Astrocyte of the spinal cord (primary cell): ENCODE measurements at regions not wholly inside any gene's neighbourhood (a gene's known extent, or its start where the extent isn't known, plus 50 kb on each side); places are given as distances from the start of the nearest gene placed in this dataset.

Experiments
- DNase-seq: peaks from one replicate; pipeline ENCODE4 v3.0.0; 2011; ENCODE audit warnings: low read depth, low spot score
- H3K4me3 ChIP-seq: 2 replicates; pipeline ENCODE4 v1.5.1; 2011; ENCODE audit warnings: low read depth, mild to moderate bottlenecking, low read length, moderate library complexity
- in situ Hi-C: cut with HindIII; loops from 2 replicates; pipeline ENCODE4 v1.10.0; 2017; ENCODE audit warnings: low sequenced_read_pairs
- TF ChIP-seq, protein P1 (sequence below): IDR thresholded peaks from 2 replicates; pipeline ENCODE4 v1.5.1; 2012; ENCODE audit warnings: low read depth, mild to moderate bottlenecking, low read length, inconsistent platforms

DNA sequence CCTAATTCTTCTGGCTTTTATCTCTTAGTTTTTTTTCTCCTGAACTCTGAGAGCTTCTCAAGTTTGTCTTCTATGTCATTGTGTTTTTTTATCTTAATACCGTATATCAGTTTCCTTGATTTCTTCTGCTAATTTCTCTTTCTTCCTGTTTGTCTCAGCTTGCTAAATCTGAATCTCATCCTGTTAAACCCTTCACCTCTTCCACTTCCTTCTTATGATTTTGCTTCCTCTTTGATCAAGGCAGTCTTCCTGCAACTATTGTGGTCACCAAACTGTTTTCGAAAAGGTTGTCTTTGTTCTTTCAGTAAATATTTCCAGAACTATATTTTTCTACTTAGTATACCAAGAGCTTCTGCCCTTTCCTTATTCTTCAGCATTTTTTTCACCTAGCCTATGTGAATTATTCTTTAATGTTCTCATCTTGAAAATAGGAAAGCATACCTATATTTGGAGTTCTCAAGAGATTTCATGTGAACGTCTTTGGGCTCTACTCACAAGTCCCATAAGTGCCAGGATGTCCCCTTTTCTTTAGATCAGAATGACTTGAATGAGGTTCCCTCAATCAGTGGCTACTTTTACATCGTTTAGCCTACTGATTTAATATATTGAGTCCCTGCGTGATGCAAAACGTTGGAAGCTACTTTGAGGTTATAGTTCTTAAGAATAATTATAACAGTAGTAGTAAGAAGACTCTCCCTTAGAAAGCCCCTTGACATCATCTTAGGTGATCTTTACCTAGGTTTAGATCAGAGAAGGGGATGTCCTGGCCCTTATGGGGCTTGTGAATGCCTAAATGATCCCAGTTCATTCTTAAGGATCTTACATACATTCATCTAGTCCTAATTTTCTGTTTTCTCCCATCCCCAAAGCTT, 415.4 kb upstream of the AUTS2 start:
- H3K4me3 ChIP-seq, result no peak overlapping the region
- in situ Hi-C loops, result no loop called here
- TF ChIP-seq, protein P1, sequence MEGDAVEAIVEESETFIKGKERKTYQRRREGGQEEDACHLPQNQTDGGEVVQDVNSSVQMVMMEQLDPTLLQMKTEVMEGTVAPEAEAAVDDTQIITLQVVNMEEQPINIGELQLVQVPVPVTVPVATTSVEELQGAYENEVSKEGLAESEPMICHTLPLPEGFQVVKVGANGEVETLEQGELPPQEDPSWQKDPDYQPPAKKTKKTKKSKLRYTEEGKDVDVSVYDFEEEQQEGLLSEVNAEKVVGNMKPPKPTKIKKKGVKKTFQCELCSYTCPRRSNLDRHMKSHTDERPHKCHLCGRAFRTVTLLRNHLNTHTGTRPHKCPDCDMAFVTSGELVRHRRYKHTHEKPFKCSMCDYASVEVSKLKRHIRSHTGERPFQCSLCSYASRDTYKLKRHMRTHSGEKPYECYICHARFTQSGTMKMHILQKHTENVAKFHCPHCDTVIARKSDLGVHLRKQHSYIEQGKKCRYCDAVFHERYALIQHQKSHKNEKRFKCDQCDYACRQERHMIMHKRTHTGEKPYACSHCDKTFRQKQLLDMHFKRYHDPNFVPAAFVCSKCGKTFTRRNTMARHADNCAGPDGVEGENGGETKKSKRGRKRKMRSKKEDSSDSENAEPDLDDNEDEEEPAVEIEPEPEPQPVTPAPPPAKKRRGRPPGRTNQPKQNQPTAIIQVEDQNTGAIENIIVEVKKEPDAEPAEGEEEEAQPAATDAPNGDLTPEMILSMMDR, result no peak
- DNase-seq, result no peak

DNA sequence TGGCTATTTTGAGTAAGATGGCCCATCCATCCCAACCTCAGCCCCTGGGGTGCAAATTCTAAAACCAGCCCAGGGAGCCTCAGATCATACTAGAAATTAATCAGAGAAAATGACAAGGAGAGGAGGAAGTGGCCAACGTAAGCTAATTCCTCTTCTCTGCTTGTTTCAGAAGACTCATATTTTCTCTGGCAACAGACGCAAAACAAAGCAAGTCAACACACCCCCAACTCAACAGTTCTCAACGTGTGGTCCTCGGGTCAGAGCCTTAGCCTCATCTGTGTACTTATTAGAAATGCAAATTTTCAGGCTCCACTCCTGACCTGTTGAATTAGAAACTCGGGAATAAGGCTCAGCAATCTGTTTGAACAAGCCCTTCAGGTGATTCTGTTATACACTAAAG, 413.9 kb upstream of the AUTS2 start:
- TF ChIP-seq, protein P1, result no peak
- DNase-seq, result no peak
- H3K4me3 ChIP-seq, result no peak overlapping the region
- in situ Hi-C loops, result no loop called here

DNA sequence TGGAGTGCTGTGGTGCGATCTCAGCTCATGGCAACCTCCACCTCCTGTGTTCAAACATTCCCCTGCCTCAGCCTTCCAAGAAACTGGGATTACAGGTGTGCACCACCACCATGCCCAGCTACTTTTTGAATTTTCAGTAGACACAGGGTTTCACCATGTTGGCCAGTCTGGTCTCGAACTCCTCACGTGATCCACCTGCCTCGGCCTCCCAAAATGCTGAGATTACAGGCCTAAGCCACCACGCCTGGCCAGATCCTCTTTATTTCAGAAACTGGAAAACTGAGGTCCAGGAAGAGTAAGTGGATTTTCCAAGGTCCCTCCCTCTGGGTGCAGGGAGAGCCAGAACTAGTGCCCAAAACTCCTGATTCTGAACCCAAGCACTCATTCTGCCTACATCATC, 413.1 kb upstream of the AUTS2 start:
- in situ Hi-C loops, result no loop called here
- H3K4me3 ChIP-seq, result no peak overlapping the region
- TF ChIP-seq, protein P1, result no peak
- DNase-seq, result no peak

DNA sequence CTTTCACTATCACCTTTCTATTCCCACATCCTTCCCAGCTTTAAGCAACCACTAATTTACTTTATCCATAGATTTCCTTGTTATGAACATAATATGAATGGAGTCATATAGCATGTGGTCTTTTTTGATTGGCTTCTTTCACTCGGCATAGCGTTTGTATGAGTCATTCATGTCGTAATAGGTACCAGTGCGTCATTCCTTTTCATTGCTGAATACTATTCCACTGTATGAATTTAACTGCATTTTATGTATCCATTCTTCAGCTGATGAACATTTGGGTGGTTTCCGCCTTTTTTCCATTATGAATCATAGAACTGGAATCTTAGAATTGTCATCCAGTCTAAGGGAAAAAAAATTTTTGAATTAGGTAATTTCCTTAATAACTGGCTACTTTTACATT, 411.3 kb upstream of the AUTS2 start:
- H3K4me3 ChIP-seq, result no peak overlapping the region
- DNase-seq, result no peak
- TF ChIP-seq, protein P1, result no peak
- in situ Hi-C loops, result no loop called here

DNA sequence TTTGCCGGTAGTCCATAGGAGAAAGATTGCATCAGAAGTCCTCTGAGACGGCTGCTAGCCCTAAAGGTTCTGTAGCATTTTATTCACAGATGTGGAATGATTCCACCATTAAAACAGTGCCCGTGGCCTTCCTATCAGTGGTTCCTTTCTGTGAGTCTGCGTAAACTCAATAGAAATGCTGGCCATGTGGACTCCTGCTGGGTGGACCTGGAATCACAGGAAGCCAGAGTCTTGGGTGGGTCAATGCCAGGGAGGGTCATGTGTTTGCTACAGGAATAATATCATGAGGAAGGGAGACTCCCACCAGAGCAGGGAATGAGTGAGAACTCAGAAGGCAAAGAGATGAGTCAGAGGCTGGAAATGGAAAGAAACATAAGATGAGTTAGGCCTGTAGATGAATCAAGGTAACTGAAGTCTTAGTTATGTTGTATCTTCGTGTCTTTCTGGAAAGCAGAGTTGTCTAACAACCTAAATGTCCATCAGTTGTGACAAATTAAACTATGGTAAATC, 410.4 kb upstream of the AUTS2 start:
- no peak for DNase-seq
- TF ChIP-seq, protein P1, result no peak
- in situ Hi-C loops, result no loop called here
- H3K4me3 ChIP-seq, result no peak overlapping the region

DNA sequence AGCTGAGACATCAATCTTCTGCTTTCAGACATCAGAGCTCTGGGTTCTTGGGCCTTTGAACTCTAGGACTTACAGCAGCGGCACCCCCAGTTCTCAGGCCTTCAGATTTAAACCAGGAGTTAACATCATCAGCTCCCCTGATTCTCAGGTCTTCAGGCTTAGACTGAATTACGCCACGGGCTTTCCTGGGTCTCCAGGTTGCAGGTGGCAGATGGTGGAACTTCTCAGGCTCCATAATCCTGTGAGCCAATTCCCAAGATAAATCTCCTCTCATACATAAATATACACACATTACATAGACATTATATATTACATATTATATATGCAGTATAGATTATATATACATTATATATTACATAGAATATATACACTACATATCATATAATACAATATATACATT, 408.9 kb upstream of the AUTS2 start:
- TF ChIP-seq, protein P1, result no peak
- in situ Hi-C loops, result no loop called here

More for the DNA sequence above, 408.9 kb upstream of the AUTS2 start:
- no peak for DNase-seq
- no peak overlapping the region for H3K4me3 ChIP-seq
